PFSK-1 (cell line): ENCODE measurements at regions not wholly inside any gene's neighbourhood (a gene's known extent, or its start where the extent isn't known, plus 50 kb on each side); places are given as distances from the start of the nearest gene placed in this dataset.

Experiments used
- FOXP2 ChIP-seq: optimal IDR thresholded peaks from 2 replicates; pipeline ENCODE3; 2011; ENCODE audit warnings: borderline replicate concordance, control low read depth, inconsistent platforms; ENCODE audit not compliant: insufficient read depth; ENCODE audit errors: extremely low read length, extremely low read depth
- POLR2AphosphoS5 ChIP-seq: IDR thresholded peaks from 2 replicates; pipeline ENCODE4 v1.6.1; 2012; ENCODE audit warnings: low read depth, mild to moderate bottlenecking, control low read depth, low read length, moderate library complexity
- REST ChIP-seq, 2 experiments: IDR thresholded peaks; 2 replicates each; pipeline versions ENCODE4 v1.6.1 to v1.8.0; 2011 to 2012; ENCODE audit warnings: low read depth in 2 of 2, low read length in 2 of 2, control low read depth in 1 of 2, inconsistent platforms in 1 of 2, mild to moderate bottlenecking in 1 of 2, moderate library complexity in 1 of 2; ENCODE audit not compliant: insufficient read depth in 1 of 2
- SIN3A ChIP-seq: IDR thresholded peaks from 2 replicates; pipeline ENCODE4 v1.6.1; 2012; ENCODE audit warnings: mild to moderate bottlenecking, low read length, moderate library complexity, borderline replicate concordance; ENCODE audit not compliant: insufficient read depth
- TAF1 ChIP-seq: IDR thresholded peaks from 2 replicates; pipeline ENCODE4 v1.6.1; 2012; ENCODE audit warnings: low read length, control low read depth, borderline replicate concordance; ENCODE audit not compliant: insufficient read depth

DNA sequence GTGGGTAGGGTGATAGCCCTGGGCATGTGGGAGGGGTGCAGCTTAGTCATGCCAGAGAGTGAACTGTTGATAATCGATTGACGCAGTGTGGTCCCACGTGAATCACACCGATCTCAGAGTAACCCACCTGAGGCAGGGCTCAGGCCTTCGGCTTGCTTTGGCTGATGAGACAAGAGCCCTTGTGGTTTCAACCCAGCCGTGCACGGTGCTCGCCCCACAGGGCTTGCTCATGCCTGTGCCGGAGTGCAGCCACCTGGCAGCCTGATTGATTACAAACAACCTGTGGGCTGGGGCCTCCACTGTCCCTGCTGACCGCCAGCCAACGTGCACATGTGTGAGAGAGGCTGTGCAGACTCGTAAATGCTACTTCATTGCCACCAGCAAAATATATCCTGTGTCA lies 144.9 kb upstream of the ADARB2 start:
- TF ChIP-seq POLR2AphosphoS5 (no peak), REST (IDR thresholded peaks at IDR 0.05; ENCODE audit: insufficient read depth in 1 of 2, low read depth in 2 of 2, low read length in 2 of 2) (no peak), SIN3A (no peak), TAF1 (no peak), FOXP2 (no peak)
